Stimulated activated CD8-positive, alpha-beta memory T cell treated with anti-CD3 and anti-CD28 coated beads, Interleukin-7, amount 100 ng/mL, for 4 hours (primary cell): ENCODE measurements at regions not wholly inside any gene's neighbourhood (a gene's known extent, or its start where the extent isn't known, plus 50 kb on each side); places are given as distances from the start of the nearest gene placed in this dataset.

Experiments used
- DNase-seq, 2 donors: peaks; one replicate each; pipeline ENCODE4 v3.0.0-alpha.2; 2020; ENCODE audit warnings: low read depth in 2 of 2

GRCh38 chr18:51647942-51648341 is 450.5 kb upstream of the MEX3C start:
- no peak for DNase-seq

- no peak for DNase-seq
Observed at GRCh38 chr18:51649796-51650195, 452.3 kb upstream of the MEX3C start.

GRCh38 chr18:51651761-51652160 is 454.3 kb upstream of the MEX3C start:
- no peak for DNase-seq

- DNase-seq = no peak
Observed at GRCh38 chr18:51653507-51654213, 456.2 kb upstream of the MEX3C start.

- DNase-seq = no peak
Observed at GRCh38 chr18:51654488-51655326, 457.2 kb upstream of the MEX3C start.

GRCh38 chr18:51655327-51655698 is 457.8 kb upstream of the MEX3C start:
- DNase-seq = no peak

GRCh38 chr18:51656249-51656648 is 458.8 kb upstream of the MEX3C start:
- no peak for DNase-seq

- no peak for DNase-seq
Observed at GRCh38 chr18:51658436-51658835, 461.0 kb upstream of the MEX3C start.

- DNase-seq = no peak
Observed at GRCh38 chr18:51659781-51660180, 462.3 kb upstream of the MEX3C start.

GRCh38 chr18:51660188-51660715 is 462.8 kb upstream of the MEX3C start:
- DNase-seq = no peak

- DNase-seq = no peak
Observed at GRCh38 chr18:51664236-51664635, 466.8 kb upstream of the MEX3C start.

- DNase-seq = no peak
Observed at GRCh38 chr18:51666763-51667191, 469.3 kb upstream of the MEX3C start.

GRCh38 chr18:51668101-51668500 is 470.6 kb upstream of the MEX3C start:
- no peak for DNase-seq

- no peak for DNase-seq
Observed at GRCh38 chr18:51668607-51669006, 471.1 kb upstream of the MEX3C start.

- DNase-seq = no peak
Observed at GRCh38 chr18:51686590-51686989, 489.1 kb upstream of the MEX3C start.

- DNase-seq = no peak
Observed at GRCh38 chr18:51687845-51688585, 490.5 kb upstream of the MEX3C start.

- DNase-seq = no peak
Observed at GRCh38 chr18:51692612-51693011, 495.1 kb upstream of the MEX3C start.

- no peak for DNase-seq
Observed at GRCh38 chr18:51711298-51711889, 513.9 kb upstream of the MEX3C start.

- no peak for DNase-seq
Observed at GRCh38 chr18:51712821-51713220, 515.3 kb upstream of the MEX3C start.

GRCh38 chr18:51716277-51716676 is 518.8 kb upstream of the MEX3C start:
- no peak for DNase-seq

- no peak for DNase-seq
Observed at GRCh38 chr18:51721388-51721787, 523.9 kb upstream of the MEX3C start.

GRCh38 chr18:51721996-51722395 is 524.5 kb upstream of the MEX3C start:
- DNase-seq = no peak
